Aorta (tissue), 5 donors: ENCODE measurements at regions not wholly inside any gene's neighbourhood (a gene's known extent, or its start where the extent isn't known, plus 50 kb on each side); places are given as distances from the start of the nearest gene placed in this dataset.

Experiments
- ATAC-seq: fragments of 200-7000 bp; cut with Tn5 transposase; one replicate; pipeline ENCODE4 v1.9.1; 2022; ENCODE audit warnings: moderate library complexity; ENCODE audit not compliant: low FRiP score
- DNase-seq, 2 donors: peaks; one replicate each; pipeline ENCODE4 v3.0.0-alpha.2; 2020
- H3K27ac ChIP-seq, 2 donors: one replicate each; pipeline ENCODE4 v1.5.1; 2013; ENCODE audit warnings: low read length in 2 of 2, mild to moderate bottlenecking in 2 of 2, moderate library complexity in 2 of 2, control low read depth in 1 of 2, inconsistent platforms in 1 of 2, low read depth in 1 of 2
- H3K27me3 ChIP-seq, 2 donors: one replicate each; pipeline ENCODE4 v1.6.1; 2013; ENCODE audit warnings: control low read depth in 1 of 2, low read length in 1 of 2, mild to moderate bottlenecking in 1 of 2, moderate library complexity in 1 of 2; ENCODE audit not compliant: insufficient read depth in 2 of 2, control insufficient read depth in 1 of 2
- H3K36me3 ChIP-seq, 2 donors: one replicate each; pipeline ENCODE4 v1.6.1; 2013; ENCODE audit warnings: control low read depth in 1 of 2, low read length in 1 of 2, mild to moderate bottlenecking in 1 of 2; ENCODE audit not compliant: insufficient read depth in 2 of 2, control insufficient read depth in 1 of 2
- H3K4me1 ChIP-seq, 2 donors: one replicate each; pipeline ENCODE4 v1.6.1; 2013; ENCODE audit warnings: low read length in 2 of 2, control low read depth in 1 of 2, mild to moderate bottlenecking in 1 of 2, moderate library complexity in 1 of 2; ENCODE audit not compliant: insufficient read depth in 2 of 2, control insufficient read depth in 1 of 2
- H3K4me3 ChIP-seq, 2 donors: one replicate each; pipeline ENCODE4 v1.5.1; 2013; ENCODE audit warnings: low read length in 2 of 2, control low read depth in 1 of 2, mild to moderate bottlenecking in 1 of 2
- H3K9me3 ChIP-seq: one replicate; pipeline ENCODE4 v1.6.1; 2013; ENCODE audit warnings: mild to moderate bottlenecking, low read length; ENCODE audit not compliant: control insufficient read depth
- WGBS, 2 donors: extraction: QIAGEN DNeasy Blood & Tissue Kit; methylation state at CpG; one replicate each; pipeline ENCODE4 v1.1.7; 2013; 5-methylcytosine and 5-hydroxymethylcytosine counted together
- intact Hi-C, 2 donors: fragments of 100-400 bp; cut with DNase I; formaldehyde crosslinking; loops; one replicate each; pipeline versions ENCODE4 v1.14.2 to v1.15.0; 2022
- donor health status: healthy with polysubstance abuse.
- donor health status: Bipolar disorder and iron deficiency.
- donor health status: DM: no; HTN: no; CAD: no.
- donor health status: DM: no; HTN: no; CAD: no.
- donor health status: DM: yes; HTN: yes; CAD: no.

DNA sequence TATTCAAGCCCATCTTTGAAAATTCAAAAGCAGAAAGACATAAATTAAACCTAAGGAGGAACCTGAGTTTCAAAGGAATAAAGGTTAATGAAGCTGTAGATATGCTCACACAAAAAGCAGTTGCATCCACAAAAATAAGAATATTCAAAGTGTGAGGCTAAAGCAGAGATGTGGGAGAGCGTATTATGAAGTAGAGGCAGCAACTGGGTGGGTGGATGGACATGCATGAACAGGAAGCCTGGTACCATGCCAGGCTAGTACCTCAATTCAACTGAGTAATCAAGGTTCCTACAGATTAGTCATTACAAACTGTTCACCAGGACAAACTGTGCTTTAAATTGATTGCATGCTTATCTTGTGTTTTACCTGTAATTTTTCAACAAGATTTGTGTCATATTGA lies 330.0 kb upstream of the PKDCC start:
- Histone ChIP-seq H3K36me3 (no peaks in the 10 kb centered on the region), H3K27ac (no peak overlapping the region), H3K27me3 (no peaks in the 10 kb centered on the region), H3K4me3 (no peak overlapping the region), H3K9me3 (no peaks in the 10 kb centered on the region), H3K4me1 (peaks cover 3 to 4% of the 10 kb centered on the region in 2 donors)
- WGBS, 2 donors, result 85 to 92% methylated on average over 1 of the region's 1 CpG
- DNase-seq (no peak), ATAC-seq (no peak)
- intact Hi-C loops, result no loop called here

DNA sequence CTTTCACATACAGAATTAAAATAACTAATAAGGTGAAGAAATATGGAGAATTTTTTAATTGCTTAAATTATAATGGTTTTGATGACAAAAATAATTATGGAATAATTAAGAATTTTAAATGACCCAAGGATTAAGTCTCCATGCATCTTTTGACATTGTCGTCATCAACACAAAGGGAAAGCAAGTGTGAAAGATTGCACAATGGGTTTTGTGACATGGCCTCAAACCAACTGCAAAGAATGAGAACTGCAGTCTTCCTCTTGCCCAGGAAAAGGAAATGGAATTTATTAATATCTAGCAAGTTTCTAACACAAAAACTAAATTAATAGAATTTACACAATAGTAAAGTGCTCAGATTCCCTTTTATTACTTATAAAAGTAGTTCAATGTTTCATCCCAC lies 329.1 kb upstream of the PKDCC start:
- ATAC-seq (no peak), DNase-seq (no peak)
- no peak overlapping the region for H3K4me3 ChIP-seq
- 96 to 100% methylated on average over 1 of the region's 1 CpG for whole genome bisulfite sequencing, 2 donors
- H3K27ac ChIP-seq, result no peak overlapping the region
- no peaks in the 10 kb centered on the region for H3K36me3 ChIP-seq
- H3K27me3 ChIP-seq, result no peaks in the 10 kb centered on the region
- H3K9me3 ChIP-seq, result no peaks in the 10 kb centered on the region
- peaks cover 4 to 7% of the 10 kb centered on the region in 2 donors for H3K4me1 ChIP-seq
- intact Hi-C loops, result no loop called here

DNA sequence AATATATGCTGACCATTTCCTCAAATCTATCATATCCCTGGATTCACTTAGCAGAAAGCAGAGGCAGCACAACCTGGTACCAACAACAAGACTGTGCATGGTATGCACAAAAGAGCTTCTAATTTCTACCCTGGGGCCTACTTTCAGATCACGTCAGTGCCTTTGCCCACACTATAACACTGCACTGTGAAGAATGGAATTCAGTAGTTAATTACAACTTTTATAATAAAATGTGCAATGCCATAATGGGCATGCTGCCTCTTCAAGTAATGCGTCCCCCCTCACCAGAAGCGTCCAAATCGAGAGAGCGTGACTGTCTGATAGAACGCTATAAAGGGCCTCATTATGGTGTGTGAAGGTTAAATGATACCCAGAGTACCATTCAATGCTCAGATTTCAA lies 328.1 kb upstream of the PKDCC start:
- WGBS, 2 donors, result 96 to 99% methylated on average over 6 of the region's 6 CpGs
- H3K27ac ChIP-seq, result no peak overlapping the region
- H3K4me3 ChIP-seq, result no peak overlapping the region
- no peaks in the 10 kb centered on the region for H3K9me3 ChIP-seq
- no peaks in the 10 kb centered on the region for H3K27me3 ChIP-seq
- no peaks in the 10 kb centered on the region for H3K36me3 ChIP-seq
- ATAC-seq, result no peak
- intact Hi-C loops, result no loop called here
- peaks cover 4 to 7% of the 10 kb centered on the region in 2 donors for H3K4me1 ChIP-seq
- DNase-seq, result no peak

DNA sequence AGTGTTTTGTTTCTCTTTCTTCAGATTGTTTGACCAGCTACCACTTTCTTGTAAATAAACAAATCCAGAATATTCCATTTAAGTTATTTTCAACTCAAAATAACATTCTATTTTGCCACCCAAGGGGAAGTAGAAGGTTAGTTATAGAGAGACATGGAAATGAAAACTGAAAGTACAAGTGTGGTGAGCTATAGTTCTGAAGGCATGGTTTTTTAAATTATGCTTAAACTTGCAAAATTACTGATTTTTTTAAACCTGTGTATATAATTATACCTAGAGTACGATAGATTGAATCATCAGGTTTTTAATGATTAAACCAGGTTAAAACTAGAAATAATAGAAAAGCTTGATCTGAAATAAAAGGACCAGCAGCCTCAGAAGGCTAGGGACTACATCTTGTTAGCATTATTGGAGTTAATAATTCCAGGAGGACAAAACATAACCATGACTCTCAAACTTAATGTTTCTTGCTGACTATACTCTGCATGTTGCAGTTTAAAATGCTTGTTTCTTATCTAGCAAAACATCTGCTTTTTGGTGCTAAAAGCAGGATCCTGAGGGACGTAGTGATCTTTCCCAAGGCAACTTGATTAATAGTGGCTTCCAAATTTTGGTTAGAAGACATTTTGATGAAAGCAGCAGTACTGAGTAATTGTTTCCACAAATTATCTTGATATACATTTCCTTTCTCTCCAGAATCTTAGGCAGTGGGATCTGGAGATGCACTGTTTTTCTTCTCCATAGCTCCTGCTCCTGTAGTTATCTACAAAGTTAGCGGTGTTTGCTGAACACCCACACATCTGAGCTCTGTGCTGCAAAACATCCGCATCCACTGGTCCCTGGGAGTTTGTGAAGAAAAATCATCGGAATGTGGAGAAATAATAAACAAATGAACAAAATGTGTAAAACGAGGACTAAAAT lies 327.2 kb upstream of the PKDCC start:
- H3K4me3 ChIP-seq, result peak overlapping the region; percentile 20 to 41
- H3K4me1 ChIP-seq, result peaks cover 4 to 7% of the 10 kb centered on the region in 2 donors
- H3K36me3 ChIP-seq, result no peaks in the 10 kb centered on the region
- no peaks in the 10 kb centered on the region for H3K9me3 ChIP-seq
- 14 to 17% methylated on average over 6 of the region's 6 CpGs for WGBS, 2 donors
- H3K27ac ChIP-seq, result peak overlapping the region in 1 of 2 donors; percentile 44
- DNase-seq (no peak), ATAC-seq (no peak)
- H3K27me3 ChIP-seq, result no peaks in the 10 kb centered on the region
- intact Hi-C loops, result no loop called here

DNA sequence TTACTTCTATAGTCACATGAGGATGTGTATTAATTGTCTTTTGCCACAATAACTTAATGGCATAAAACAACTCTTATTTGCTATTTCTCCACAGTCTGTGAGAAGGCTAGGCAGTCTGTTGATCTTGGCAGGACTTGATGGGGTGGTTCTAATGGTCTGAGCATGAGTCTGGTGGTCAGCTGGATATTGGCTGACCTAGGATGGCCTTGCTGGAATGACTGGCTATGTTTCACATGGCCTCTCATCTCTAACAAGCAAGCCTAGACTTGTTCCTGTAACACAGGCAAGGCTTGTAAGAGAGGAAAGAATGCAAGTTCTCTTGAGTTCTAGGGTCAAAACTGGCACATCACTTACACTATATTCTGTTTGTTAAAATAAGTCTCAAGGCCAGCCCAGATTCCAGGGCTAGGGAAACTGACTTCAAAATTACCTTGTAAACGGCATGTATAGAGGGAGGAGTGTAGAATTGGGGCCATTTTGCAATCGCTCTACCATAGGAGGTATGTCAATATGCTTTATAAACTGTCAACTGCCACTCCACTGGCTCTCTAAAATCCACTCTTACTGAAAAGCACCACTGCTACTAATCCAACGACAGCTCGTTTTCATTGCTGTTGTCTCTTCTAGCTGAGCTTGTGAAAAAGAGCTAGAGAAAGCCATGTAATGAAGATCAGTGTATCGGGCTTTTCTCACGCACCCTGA lies 325.0 kb upstream of the PKDCC start:
- no peaks in the 10 kb centered on the region for H3K9me3 ChIP-seq
- H3K36me3 ChIP-seq, result no peaks in the 10 kb centered on the region
- H3K27me3 ChIP-seq, result no peaks in the 10 kb centered on the region
- H3K27ac ChIP-seq, result peak overlapping the region in 1 of 2 donors; percentile 82
- 77 to 81% methylated on average over 6 of the region's 6 CpGs for WGBS, 2 donors
- ATAC-seq, result peak; percentile 65
- peak in 1 of 2 donors; percentile 71 for DNase-seq
- H3K4me3 ChIP-seq, result no peak overlapping the region
- peaks cover 4 to 7% of the 10 kb centered on the region in 2 donors for H3K4me1 ChIP-seq
- intact Hi-C loops, result no loop called here

DNA sequence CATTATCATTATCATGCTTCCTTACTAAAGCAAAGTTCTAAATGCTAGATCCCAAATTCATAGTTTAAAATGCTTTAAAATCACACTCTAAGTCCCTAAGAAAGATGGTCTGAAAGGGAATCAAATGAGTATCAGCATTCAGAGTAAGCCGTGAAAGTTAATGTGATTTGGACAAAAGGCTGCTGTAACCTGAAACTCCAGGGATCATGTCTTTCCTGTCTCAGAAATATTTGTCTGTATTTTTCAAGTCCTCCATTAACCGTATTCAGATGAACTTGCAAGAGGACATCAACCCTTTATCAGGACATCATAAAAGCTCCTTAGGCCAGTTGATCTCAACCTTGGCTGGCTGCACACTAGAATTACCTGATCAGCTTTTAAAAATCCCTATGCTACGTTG lies 324.3 kb upstream of the PKDCC start:
- H3K36me3 ChIP-seq, result no peaks in the 10 kb centered on the region
- no peak overlapping the region for H3K4me3 ChIP-seq
- intact Hi-C loops, result no loop called here
- peaks cover 4 to 7% of the 10 kb centered on the region in 2 donors for H3K4me1 ChIP-seq
- DNase-seq (no peak), ATAC-seq (no peak)
- WGBS, 2 donors, result 81 to 85% methylated on average over 3 of the region's 3 CpGs
- no peak overlapping the region for H3K27ac ChIP-seq
- no peaks in the 10 kb centered on the region for H3K27me3 ChIP-seq
- H3K9me3 ChIP-seq, result no peaks in the 10 kb centered on the region

DNA sequence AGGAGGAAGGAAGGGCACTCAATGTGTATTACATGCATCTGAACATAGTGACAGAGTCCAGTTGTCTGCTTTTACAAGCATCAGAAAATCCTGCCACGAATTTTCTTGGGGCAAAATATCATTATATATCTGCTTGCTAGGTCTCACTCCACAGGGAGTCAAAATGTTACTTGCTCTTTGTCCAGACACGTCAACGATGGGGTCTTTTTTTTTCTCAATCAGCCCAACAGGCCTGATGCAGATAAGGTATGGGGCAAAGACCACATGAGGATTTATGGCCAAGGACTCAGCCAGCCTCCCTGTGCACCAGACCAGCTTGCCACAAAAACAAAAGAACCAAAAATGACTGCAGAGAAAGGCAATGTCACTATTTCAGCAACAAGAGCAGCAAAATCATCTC lies 323.4 kb upstream of the PKDCC start:
- Histone ChIP-seq H3K36me3 (no peaks in the 10 kb centered on the region), H3K9me3 (no peaks in the 10 kb centered on the region), H3K27ac (no peak overlapping the region), H3K4me3 (no peak overlapping the region), H3K27me3 (no peaks in the 10 kb centered on the region), H3K4me1 (peaks cover 4 to 7% of the 10 kb centered on the region in 2 donors)
- ATAC-seq (no peak), DNase-seq (no peak)
- 57 to 70% methylated on average over 3 of the region's 3 CpGs for WGBS, 2 donors
- intact Hi-C loops, result no loop called here

DNA sequence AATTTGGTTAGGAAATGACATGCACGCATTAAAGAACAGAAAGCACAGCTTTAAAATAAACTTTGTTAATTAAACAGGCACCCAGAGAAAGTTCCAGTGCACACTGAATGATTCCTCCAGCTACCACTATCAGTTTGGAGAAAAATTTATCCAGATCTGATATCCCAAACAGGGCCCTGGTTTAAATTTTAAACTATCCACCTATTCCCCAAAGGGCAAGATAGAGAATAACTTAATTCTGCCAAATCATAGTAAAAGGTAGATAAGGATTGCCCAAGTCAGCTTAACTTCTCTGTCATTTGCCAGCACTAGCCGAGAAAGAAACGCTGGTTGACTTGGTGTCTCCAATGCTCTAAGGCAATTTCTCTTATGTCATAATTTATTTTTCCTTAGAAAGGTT lies 321.9 kb upstream of the PKDCC start:
- intact Hi-C loops, result no loop called here
- Histone ChIP-seq H3K27ac (no peak overlapping the region), H3K4me3 (no peak overlapping the region), H3K27me3 (no peaks in the 10 kb centered on the region), H3K4me1 (peaks cover 4 to 7% of the 10 kb centered on the region in 2 donors), H3K9me3 (no peaks in the 10 kb centered on the region), H3K36me3 (no peaks in the 10 kb centered on the region)
- DNase-seq, result no peak
- WGBS, 2 donors, result 77 to 93% methylated on average over 3 of the region's 3 CpGs
- no peak for ATAC-seq

DNA sequence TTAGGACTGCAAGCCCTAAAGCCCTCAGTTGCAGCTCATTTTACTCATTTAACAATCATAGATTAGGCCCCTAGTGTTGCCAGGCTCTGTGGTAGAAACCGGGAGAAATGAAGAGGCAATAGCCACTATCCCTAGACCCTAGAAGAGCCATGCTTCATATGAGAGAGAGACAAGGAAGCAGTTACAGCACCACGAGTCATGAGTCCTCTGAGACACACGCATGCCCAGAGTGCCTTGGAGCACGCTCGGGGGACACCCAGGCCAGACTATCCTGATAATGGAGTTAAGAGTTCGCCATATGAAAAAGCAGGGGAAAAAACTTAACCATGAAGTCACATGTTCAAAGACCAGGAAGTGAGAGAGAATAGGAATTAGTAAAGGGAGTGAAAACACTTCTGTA lies 321.5 kb upstream of the PKDCC start:
- H3K4me3 ChIP-seq, result no peak overlapping the region
- no peaks in the 10 kb centered on the region for H3K9me3 ChIP-seq
- H3K36me3 ChIP-seq, result no peaks in the 10 kb centered on the region
- DNase-seq, result no peak
- no peak overlapping the region for H3K27ac ChIP-seq
- H3K4me1 ChIP-seq, result peaks cover 4 to 7% of the 10 kb centered on the region in 2 donors
- no peaks in the 10 kb centered on the region for H3K27me3 ChIP-seq
- 86 to 92% methylated on average over 6 of the region's 6 CpGs for WGBS, 2 donors
- no peak for ATAC-seq
- intact Hi-C loops, result no loop called here
